GM21360 (cell line): ENCODE measurements at regions not wholly inside any gene's neighbourhood (a gene's known extent, or its start where the extent isn't known, plus 50 kb on each side); places are given as distances from the start of the nearest gene placed in this dataset.

Source experiments
- ATAC-seq: cut with Tn5 transposase; IDR thresholded peaks from one replicate; pipeline ENCODE4 v1.9.1; 2021; ENCODE audit warnings: mild to moderate bottlenecking, moderate library complexity; ENCODE audit not compliant: unreplicated experiment

DNA sequence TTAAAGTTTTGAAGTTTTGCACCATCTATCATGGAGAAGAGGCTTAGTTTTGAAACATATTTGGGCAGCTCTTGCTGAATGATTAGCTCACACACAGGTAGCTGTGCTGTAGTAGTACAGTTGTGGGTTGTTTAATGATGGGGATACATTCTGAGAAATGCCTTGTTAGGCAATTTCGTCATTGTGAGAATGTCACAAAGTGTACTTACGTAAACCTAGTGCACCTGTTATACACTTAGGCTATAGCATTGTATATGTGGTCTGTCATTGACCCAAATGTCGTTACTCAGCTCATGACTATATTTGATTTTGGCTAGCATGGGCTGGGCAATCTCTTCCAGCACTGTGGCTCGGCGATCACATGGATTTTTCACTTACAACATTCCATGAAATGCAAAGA is 247.2 kb upstream of the IGFBP3 start:
- ATAC-seq: no peak

- no peak for ATAC-seq
Measured at GRCh38 chr7:46165276-46165675, 244.2 kb upstream of the IGFBP3 start.

GRCh38 chr7:46164629-46165028 is 243.6 kb upstream of the IGFBP3 start:
- no peak for ATAC-seq

DNA sequence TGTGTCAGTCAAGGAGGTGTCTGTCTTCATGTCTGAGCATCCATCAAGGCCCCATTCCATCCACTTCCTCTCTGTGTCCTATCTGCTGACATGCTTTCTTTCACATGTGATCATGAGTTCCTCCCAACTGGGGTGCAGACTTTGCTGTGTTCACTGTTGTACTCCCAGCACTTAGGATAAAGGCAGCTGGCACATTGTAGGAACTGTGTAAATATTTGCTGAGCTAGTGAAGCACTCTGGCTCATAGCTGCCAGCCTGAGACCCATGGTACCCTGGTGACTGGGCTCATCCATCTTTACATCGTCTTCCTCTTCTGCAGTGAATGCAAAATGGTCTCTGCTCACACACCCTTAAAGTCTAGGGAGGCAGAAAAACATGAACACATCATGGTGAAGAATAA is 242.2 kb upstream of the IGFBP3 start:
- no peak for ATAC-seq

DNA sequence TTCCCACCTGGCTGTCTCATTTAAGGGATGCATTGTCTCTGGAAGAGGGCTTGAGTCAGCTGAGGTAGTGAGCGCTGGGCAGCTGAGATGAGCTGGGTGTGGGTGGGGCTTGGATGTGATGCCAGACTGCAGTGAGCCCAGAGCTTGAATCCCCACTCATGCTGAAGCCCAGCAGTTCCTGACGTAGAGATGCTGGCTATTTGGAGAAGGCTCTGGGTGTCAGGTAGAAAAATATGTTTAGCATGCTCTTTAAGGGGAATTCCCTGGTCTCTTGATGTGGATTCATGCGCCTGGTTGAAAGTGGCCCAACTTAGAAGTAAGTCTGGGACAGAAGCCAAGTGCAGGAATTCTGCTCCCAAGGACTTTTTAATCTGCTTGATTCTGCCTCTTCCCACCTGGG is 241.5 kb upstream of the IGFBP3 start:
- no peak for ATAC-seq

- ATAC-seq: no peak
Measured at GRCh38 chr7:46160861-46161260, 239.8 kb upstream of the IGFBP3 start.

GRCh38 chr7:46157931-46158330 is 236.9 kb upstream of the IGFBP3 start:
- ATAC-seq: no peak

DNA sequence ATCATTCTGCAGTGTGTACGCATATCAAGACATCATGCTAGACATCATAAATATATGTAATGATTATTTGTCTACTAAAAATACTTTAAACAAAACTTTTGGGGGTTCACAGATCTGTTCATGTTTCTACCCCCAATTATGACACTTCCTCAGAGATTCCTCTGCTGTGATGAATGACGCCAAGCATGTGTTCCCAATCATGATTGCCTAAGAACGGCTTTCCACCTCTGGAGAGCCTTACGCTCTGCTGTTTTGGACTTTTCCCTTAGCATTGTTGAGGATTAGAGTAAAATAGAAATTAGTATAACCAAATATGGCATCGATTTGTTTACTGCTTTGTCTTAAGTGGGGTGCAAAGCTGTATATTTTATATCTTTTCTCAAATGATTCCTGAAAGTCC is 236.3 kb upstream of the IGFBP3 start:
- no peak for ATAC-seq

GRCh38 chr7:46156853-46157252 is 235.8 kb upstream of the IGFBP3 start:
- ATAC-seq: no peak

- no peak for ATAC-seq
Measured at GRCh38 chr7:46156086-46156485, 235.0 kb upstream of the IGFBP3 start.

GRCh38 chr7:46155367-46155766 is 234.3 kb upstream of the IGFBP3 start:
- ATAC-seq: no peak

DNA sequence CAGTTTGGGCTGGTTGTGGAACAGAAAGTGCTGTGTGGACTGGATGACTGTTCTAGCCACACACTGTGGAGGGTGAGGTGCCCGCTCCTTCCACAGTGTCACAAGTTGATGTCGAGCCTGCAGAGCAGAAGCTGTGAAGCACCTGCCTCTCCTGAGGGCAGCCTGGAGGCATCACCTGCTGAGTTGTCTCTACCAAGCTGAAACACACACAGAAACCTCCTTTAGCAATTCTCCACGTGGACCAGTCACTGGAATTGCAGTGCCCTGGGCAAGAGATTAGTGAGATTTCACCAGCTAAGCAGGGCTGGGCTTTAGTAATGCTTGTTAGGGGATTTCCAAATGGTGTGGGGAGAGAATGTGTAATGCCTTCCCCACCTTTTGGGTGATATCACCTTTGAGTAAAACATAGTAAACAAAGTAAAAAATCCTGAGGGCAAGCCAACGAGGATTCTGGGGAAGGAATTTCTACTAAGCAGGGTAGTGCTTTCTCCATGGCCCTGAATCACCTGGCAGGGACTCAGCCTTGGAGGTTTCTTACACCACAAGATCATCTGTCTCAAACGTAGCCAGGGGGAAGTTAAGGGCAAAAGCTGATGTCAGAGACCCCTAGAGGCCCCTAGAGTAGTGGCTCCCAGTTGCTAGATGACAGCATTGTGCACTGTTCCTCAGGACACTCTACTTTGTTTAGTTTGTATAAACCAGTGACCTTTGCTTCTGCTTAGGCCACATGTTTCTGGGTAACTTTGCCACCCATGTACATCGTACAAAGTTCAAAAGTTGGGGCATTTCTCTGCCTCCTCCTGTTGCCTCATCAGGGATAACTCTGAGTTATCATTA is 233.1 kb upstream of the IGFBP3 start:
- no peak for ATAC-seq

- ATAC-seq: no peak
Measured at GRCh38 chr7:46153583-46153950, 232.5 kb upstream of the IGFBP3 start.

DNA sequence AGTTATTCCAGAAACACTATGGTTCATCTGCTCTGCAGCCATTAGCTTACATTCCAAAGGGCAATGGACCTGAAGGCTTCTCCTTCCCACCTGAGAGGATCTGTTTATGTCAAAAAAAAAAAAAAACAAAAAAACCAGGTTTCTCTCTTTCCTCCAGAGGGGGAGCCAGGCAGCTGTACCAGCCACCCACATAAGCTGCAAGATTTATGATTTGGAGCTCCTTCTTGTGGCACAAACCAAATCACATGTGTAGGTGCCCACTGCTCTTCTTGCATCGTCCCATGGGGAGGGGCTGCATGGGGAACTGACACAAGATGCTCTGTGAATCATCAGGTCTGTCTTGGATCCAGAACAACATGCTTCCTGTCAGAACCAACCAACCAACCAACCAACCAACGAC is 231.6 kb upstream of the IGFBP3 start:
- no peak for ATAC-seq

DNA sequence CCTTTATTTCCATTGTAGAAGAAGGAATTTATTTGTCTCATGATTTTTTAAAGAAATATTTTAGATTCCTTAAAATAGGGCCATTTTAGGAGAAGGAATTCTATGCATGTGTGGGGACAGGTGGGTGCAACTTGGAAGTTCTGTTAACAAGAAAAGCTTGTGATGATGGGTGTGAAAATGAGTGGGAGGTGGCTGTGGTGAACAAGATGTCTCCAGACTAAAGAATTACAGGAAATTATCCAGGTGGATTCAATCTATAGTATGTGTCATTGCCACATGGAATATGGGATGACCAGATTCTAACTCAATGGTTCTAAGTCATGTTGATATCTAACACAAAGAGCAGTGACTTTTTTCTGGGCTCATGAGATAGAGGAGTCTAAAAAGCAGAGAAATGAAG is 229.6 kb upstream of the IGFBP3 start:
- ATAC-seq: no peak

DNA sequence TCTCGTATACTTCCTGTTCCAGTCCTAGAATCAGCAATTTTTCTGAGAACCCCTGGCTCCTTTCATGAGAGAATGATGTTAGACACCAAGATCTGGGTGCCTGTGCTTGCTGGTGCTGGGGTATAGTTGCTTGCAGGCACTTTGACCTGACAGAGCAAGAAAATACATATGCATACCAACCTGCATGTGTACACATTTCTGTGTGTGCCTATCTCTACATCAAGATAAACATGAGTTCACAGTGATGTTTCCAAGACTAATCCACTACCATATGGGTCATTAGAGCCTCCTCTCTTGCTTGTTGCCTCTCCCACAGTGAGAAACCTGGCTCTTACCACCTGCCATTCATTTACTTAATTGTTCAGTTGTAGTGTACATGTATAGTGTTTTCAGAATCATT is 229.1 kb upstream of the IGFBP3 start:
- no peak for ATAC-seq

DNA sequence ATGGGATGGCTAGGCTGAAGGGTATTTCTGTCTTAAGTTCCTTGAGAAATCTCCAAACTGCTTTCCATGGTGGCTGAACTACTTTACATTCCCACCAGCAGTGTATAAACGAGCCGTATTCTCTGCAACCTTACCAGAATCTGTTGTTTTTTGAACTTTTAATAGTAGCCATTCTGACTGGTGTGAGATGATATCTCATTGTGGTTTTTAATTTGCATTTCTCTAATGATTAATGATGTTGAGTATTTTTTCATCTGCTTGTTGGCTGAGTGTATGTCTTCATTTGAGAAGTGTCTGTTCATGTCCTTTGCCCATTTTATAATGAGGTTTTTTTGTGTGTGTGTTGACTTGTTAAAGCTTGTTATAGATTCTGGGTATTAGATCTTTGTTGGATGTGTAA is 226.8 kb upstream of the IGFBP3 start:
- no peak for ATAC-seq

DNA sequence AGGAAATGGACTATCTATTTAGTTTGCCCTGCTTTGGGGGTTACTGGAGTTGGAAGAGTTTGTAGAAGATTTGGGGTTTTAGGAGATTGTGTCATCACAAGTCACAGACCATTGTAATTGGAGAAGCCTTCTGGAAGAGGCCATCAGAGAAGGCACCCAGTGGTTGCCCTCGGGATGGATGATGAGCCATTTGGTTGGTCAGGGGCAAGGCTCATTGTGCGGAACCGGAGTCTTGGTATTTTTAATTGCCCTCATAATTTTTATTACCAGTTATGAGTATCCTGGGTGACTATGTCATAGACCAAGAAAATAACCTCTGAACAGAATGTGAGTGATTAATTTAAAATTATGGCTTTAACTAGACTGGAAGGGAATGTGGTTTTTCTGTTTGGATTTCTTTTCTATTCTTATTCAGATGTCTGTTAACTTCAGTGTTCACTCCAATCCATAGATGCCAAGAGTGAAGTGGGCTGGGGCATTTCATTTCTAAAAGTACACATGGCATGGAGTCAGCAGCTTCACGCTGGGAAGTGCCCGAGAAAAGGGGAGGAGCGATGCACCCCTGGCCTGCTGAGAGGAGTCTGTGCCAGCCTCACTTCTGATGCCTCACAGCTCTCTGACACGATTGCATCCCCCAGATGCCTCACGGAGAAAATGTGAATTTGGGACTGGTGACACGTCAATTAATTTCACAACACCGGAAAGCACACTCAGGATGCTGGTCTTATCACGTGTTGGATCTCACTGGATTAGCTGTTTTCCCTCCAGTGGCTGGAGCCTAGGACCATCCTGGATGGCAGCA is 225.6 kb upstream of the IGFBP3 start:
- ATAC-seq: no peak

- no peak for ATAC-seq
Measured at GRCh38 chr7:46145412-46145811, 224.3 kb upstream of the IGFBP3 start.

GRCh38 chr7:46143949-46144917 is 223.2 kb upstream of the IGFBP3 start:
- ATAC-seq: no peak

- no peak for ATAC-seq
Measured at GRCh38 chr7:46143421-46143820, 222.3 kb upstream of the IGFBP3 start.
